Non-pigmented ciliary epithelial cell (primary cell): ENCODE measurements at regions not wholly inside any gene's neighbourhood (a gene's known extent, or its start where the extent isn't known, plus 50 kb on each side); places are given as distances from the start of the nearest gene placed in this dataset.
"Not testable (repeated sequence)": the region's sequence is repeated elsewhere in the genome, so short reads cannot be mapped to it uniquely, and the experiment has no call there.

Experiments
- DNase-seq: peaks from one replicate; pipeline ENCODE4 v3.0.0-alpha.2; 2010; ENCODE audit warnings: low read depth

DNA sequence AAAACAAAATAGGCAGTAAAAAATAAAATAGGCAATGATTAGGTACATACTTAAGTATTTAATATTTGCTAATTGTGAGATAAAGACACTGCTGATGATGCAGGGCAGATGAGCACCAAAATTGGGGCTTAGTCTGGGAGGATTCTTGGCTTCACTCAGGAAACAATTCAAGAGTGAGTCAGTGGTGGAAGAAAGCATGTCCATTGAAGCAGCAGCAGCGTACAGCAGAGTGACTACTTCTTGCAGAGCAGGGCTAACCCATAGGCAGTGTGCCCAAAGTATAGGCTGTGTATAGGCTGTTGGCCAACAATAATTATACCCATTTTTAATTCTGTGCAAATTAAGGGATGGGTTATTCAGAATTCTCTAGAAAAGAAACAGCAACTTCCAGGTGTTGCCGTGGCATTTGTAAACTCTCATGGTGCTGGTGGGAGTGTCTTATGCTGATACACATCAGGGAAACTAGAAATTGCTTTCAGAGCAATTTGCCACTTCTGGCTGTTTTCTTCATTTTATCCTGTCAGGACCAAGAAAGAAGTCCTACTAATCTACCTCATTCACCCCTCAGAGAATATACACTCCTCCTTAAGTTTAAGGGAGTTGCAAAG lies 317.3 kb upstream of the NAALADL2 start:
- DNase-seq: no peak

DNA sequence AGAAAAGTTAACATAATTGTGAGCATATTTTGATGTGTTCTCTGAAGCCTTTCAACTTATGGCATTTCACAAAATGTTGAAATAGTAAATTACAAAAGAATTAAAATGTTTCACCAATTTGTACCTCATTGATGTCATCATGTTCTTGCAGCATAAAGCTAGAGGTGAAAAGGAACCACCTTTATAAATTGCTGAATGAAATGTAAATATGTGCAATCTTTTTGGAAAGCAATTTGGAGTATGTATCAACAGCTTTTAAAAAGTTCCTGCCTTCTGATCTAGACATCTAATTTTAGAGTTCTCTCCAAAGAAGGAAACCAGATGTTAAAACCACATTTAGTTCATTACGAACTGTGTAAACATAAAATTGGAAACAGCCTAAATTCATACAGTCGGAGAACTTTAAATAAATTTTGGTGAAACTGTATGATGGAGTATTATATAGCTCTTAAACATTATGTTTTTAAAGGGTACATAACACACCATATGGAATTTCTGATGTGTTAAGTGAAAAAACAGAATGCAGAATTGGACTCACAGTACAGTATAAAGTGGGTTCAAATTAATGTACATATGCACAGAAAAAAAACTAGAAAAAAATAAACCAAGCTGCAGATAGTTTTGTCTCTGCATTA lies 311.2 kb upstream of the NAALADL2 start:
- DNase-seq: no peak

DNA sequence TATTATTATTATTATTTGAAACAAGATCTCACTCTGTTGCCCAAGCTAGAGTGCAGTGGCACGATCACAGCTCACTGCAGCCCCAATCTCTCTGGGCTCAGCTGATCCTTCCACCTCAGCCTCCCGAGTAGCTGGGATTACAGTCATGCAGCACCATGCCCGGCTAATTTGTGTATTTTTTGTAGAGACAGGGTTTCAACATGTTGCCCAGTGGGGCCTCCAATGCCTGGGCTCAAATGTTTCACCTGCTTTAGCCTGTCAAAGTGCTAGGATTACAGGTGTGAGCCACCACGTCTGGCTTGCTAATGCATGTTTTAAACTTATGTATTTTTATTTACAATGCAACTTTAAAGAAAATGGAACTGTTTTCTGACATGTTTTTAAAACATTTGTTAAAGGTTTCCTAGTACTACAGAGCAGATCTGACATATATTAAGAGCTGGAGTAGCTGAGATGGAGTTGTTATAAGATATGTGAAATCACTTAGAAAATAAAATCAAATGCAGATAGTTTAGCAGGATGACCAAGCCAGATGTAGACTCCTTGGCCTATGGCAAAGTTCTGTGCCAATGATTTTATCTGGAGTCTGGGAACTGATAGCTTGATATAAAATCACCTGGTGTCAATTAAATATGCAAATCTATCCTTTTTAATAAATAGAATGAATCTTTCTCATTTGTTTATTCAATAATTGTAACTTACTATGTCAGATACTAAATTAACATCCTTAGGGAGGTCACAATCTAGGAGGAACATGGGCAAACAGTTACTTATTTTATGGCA lies 310.1 kb upstream of the NAALADL2 start:
- DNase-seq: no peak

DNA sequence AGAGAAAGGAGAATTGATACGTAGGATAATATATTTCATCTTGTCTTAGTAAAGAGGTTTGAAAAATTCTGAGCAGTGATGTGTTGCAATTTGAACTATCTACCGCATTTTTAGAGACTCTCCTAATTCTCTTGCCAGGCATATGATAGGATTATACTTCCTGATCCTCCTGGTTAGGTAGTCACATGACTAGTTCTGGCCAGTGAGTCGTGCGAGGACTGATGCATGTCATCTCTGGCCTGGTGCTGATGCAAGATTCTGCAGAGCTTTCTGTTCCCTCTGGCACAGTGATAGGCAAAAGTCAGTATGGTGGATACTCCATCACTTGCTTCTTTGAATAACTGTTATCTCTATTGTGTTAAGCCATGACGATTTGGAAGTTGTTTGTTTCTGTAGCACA lies 277.6 kb upstream of the NAALADL2 start:
- DNase-seq: no peak

DNA sequence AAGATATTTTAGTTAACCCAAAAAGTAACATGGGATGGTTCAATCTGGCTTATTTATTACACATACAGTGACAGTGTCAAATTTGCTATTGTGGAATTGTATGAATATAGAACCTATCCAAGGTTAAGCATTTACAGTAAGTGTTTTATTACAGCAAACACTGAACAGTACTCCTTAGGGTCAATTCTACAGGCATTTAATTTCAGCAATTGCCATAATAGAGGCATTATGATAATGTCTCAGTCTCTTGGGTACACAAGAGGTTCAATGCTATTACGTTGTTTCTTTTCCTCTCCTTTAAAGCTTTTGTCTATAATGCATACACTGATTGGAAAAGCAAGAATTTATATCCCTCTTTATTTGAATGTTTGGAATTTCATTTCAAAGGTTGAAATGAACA lies 275.7 kb upstream of the NAALADL2 start:
- DNase-seq: no peak

DNA sequence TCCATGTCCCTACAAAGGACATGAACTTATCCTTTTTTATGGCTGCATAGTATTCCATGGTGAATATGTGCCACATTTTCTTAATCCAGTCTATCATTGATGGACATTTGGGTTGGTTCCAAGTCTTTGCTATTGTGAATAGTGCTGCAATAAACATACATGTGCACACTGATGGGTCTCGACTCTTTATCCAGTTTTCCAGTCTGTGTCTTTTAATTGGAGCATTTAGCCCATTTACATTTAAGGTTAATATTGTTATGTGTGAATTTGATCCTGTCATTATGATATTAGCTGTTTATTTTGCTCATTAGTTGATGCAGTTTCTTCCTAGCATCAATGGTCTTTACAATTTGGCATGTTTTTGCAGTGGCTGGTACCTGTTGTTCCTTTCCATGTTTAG lies 272.0 kb upstream of the NAALADL2 start:
- DNase-seq: not testable (repeated sequence)

DNA sequence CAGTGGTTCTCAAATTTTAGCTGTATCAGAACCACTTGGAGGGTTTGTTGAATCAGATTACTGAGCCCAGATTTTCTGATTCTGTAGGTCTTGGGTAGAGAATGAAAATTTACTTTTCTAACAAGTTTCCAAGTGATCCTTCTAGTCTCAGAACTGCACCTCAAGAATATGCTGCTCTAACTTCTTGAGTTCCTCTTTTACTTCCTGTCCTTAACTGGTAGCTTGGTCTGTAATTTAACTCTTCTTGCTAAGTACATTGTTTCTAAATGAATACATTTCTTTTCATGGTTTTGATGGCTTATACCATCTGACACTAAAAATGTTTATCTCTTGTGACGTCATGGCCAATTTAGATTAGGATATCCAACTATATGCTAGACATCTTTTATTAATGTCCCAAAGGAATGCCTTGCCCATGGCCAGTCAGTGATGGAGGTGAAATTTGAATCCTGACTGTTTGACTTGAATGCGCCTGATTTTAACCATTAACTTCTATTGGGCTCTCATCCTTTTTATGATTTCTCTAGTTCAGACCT lies 262.6 kb upstream of the NAALADL2 start:
- DNase-seq: no peak

DNA sequence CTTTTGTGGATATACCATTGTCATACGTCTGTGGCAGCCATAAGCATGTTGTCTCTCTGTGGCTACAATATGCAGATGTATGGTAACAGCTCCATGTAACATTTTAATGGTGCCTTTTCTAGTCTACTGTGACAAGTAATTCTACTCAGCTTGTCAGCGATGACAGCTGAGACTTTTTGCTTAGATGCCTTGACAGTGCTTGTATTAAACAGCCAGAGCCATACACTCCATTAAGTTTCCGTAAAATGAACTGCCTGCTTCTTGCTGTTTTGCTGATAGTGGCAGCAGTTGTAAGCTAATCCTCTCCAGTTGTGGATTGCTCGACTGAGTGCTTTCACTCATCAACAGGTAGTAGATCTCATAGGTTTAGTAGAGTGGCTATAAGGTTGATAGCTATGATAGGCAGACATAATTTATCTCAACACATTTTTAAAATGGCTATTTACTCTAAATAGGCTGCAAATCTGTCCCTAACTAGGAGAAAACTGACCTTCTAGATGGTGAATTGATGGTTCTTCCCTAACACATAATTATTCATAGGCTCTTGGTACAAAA lies 260.2 kb upstream of the NAALADL2 start:
- DNase-seq: no peak

DNA sequence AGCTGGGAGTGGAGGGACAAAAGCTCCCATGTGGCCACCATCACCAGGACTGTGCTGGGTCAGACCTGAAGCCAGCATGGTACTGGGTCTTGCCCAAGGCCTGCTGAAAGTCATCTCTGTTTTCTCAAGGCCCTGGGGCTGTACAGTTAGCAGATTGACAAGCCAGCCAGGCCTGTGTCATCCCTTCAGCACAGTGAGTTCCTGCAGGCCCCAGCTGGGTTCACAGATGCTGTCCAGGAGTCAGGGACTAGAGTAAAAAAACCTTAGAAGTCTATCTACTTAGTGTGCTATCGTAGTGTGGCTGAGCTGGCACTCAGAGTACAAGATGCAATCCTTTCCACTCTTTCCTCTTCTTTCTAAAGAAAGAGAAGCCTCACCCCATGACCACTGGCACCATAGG lies 246.0 kb upstream of the NAALADL2 start:
- DNase-seq: no peak

DNA sequence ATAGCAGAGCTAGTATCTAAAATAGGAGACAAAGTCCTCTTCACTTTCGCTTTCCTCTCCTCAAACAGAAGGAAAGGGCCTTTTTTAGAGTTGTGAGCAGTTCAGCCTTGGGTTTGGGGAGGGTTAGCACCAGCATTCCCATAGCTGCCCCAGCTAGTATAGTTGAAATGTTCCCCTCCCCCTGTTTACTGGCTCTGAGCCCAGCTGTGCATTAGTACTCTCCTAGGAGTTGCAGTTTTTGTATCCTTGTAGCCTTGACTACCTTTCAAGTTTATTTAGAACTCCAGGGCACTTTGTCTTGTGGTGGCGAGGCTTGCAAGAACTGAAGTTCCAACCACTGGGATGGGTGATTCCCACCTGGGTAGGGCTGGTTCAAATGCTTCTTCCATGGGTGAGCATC lies 245.1 kb upstream of the NAALADL2 start:
- no peak for DNase-seq

DNA sequence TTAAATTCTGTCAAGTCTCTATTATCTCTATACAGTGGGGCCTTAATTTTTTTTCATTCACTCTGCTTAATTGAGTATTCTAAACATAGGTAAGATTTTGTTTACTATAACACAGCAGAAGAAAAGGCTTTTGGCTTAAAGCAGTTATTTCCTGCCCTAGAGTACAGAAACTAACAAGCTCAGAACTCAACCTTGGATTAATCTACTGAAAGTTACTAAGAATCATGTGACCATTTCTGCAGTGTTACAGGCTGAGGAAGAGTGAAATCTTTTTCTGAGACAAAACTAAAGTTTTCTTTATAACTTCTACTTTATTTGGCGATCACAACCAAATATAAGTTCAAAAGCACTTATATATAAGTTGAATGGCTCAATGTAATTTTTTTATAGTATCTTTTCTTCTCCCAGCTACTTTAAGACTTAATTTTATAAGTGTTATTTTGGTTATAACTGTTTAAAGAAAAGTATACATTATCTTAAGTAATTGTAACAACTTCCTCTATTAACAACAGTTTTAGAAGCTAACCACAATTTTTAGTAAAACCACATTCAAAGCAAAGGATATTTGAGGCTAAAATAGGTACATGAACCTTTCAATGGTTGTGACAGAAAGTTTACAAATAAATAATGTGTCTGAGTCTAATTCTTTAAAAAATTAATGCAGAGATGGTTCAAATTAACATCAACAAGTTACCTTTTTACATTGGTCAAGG lies 240.6 kb upstream of the NAALADL2 start:
- no peak for DNase-seq

DNA sequence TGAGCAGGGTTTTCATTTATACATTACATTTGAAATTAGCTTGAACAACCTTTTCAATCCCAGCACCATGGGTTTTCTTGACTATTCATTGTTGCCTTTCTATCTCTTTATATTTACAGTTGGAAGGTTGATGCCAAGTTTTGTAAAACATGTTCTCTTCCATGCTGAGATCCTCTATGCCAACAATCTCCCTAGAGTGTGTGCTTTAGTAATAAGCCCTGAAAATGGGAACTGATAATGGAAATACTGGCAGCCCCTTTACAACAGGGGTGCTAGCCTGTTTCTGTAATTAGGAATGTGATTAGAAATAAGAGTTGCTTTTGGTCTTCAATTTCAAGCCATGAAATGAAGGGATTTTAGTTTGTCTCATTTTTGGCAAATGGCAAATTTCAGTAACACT lies 239.9 kb upstream of the NAALADL2 start:
- no peak for DNase-seq

DNA sequence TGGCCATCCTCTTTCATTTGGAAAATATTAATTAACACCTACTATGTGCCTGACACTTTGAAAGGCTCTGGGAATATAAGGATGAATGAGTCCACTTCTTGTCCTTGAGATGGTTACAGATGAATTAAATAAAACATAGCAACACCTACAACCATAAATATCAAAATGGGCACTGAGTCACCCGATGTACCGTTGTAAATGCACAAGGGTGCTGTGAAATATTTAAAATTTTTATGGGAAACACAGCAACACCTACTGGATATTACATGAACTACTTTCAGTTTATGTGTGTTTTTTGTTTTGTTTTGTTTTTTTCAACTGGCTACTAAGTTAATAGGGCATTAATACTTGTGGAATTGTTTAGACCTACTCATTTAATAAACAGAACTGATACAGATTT lies 239.0 kb upstream of the NAALADL2 start:
- no peak for DNase-seq

DNA sequence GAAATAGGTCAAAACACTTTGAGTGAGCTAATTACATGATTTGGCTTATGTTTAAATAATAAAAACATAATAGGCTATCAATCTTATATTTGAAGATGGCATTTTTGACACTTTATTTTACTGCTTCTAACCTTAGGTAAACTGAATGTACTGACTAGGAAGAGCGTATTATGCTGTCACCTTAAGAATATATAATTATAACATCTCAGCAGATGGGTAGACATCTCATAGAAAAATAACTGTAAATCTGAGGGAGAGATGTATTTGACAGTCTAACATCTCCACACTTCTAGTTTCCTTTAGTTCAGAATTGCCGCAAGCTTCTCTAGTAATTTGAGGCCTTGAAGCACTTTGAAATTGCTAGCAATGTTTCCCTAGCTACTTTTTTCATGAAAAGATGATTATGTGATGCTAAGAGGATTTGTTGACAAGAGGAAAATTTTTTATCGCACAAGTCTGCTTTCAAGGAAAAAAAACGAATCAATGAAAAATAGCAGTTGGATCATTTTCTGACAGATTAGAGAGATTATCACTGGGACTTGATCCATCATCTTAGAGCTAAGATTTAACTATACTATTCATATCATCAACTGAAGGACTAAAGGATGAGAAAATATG lies 238.2 kb upstream of the NAALADL2 start:
- DNase-seq: no peak

DNA sequence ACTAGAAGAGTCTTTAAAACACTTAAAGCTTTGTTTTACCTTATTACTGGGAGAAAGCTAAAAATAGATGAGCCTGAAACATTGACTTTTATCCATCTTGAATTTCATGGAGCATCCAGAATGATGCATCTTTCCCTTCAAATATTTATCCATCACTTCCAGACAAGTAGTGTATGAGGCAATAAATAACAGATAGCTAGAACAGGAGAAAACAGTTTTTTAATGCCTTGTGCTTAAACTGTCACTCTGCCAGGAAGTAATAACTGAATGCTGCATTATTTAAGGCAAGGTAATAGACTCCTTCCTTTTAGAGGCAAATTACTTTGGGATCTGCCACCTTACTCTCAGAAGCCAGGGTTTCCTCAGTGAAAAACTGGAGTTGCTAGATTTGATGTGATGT lies 225.8 kb upstream of the NAALADL2 start:
- DNase-seq: no peak

DNA sequence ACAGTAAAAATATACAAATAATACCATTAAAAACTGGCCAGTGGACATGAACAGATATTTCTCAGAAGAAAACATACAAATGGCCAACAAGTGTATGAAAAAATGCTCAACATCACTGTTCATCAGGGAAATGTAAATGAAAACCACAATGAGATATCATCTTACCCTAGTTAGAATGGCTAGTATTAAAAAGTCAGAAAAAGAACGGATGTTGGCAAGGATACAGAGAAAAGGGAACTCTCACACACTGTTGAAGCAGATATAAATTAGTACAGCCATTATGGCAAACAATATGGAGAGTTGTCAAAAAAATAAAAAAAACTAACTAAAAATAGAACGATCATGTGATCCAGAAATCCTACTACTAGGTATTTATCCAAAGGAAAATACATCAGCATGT lies 222.7 kb upstream of the NAALADL2 start:
- DNase-seq: no peak

DNA sequence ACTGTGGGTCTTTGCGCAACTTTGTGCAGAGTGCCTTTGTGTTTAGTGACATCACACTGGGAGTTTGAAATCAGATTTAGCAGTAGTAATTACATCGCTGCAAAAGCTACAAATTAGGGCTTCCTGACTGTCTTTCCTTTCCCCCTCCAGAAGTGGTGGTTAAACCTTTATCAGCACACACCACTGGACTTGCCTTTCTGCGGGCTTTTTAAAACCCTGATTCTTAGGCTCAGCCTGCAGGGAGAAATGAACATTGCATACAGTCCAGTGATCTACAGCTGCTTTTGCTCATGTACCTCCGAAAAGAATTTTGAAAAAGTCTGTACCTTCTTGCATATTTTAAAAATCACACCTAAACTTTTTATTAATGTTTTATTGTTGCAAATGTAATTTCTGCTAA lies 219.7 kb upstream of the NAALADL2 start:
- DNase-seq: no peak

DNA sequence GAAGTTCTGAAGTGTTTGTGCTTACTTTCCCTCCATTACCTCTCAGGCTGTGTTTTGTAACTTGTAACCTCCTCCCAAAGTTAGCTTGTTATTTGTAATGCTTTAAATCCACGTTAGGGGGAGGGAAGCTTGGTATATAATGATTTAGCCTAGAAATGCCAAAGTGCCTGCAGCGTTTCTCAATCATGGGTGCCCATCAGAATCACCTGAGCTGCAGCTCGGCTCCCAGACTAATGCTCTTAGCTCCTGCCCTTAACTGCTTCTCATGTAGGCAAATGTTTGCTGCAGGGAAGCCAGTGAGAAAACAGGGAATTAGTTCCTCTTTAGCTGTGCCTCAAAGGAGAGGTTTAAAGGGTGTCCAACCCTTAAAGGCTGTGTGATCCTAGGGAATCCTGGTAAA lies 219.2 kb upstream of the NAALADL2 start:
- no peak for DNase-seq

DNA sequence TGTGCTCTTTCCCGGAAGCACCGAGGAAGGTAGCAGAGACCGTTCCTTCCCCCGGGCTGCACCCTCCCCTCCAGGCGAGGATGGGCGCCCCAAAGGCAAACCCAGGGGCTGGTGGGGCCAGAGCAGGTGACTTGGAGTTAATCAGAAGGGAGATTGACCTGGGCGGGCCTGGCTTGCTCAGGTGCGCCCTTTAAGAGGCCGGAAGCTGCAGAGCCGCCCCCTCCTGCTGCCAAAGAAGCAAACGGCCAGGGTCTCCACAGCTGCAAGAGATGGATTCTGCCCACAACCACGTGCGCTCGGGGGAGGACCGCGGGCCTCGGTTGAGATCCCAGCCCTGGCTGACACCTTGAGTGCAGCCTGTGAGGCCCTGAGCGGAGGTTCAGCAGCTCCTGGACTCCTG lies 218.2 kb upstream of the NAALADL2 start:
- no peak for DNase-seq

DNA sequence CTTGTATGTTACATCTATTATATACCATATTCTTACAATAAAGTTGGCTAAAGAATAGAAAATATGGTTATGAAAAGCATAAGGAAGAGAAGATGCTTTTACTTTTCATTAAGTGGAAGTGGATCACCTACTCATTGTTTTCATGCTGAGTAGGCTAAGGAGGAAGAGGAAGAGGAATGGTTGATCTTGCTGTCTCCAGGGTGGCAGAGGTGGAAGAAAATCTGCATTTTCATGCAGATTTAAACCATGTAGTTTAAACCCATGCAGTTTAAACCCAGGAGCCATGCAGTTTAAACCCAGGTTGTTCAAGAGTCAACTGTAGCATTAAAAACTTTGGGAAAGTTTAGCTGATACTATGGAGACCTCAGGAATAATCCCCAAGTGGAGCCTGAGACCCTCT lies 214.8 kb upstream of the NAALADL2 start:
- DNase-seq: no peak

DNA sequence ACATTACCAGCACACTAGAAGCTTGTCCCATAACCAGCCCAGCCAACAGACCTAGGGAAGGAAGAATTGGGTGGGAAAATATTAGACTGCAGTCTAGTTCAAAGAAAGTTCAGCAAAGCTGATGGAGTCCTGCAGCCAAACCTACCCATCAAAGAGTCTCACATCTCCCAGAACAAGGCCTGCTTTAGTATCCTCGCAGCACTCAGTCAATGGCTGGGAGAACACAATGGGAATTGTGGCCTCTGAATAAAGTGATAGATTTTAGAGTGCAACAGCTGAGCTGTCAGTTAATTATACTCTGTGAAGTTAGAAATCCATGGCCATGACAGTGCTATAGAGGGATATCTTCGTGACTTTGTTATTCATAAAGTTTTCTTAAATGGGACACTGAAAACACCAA lies 207.2 kb upstream of the NAALADL2 start:
- no peak for DNase-seq

DNA sequence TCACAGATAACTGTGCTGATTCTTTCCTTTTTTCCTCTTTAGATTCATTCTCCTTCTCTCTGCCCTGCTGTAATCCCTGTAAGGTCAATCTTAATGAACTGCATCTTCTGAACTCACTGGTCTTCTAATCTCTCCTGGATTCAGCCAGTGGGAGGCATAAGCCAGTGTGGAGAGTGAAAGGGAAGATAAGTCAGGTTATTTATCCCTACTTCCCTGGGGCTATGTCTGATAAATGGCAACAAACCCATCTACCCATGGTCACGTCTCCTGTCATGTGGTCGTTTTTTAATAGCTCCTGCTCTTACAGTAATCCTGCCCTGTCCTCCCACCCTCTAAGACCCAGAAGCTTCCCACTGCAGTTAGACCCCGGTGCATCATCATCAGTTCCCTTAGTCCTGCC lies 199.6 kb upstream of the NAALADL2 start:
- no peak for DNase-seq
